ENCODE measurements at regions not wholly inside any gene's neighbourhood (a gene's known extent, or its start where the extent isn't known, plus 50 kb on each side); places are given as distances from the start of the nearest gene placed in this dataset.

- TF ChIP-seq, protein P1, sequence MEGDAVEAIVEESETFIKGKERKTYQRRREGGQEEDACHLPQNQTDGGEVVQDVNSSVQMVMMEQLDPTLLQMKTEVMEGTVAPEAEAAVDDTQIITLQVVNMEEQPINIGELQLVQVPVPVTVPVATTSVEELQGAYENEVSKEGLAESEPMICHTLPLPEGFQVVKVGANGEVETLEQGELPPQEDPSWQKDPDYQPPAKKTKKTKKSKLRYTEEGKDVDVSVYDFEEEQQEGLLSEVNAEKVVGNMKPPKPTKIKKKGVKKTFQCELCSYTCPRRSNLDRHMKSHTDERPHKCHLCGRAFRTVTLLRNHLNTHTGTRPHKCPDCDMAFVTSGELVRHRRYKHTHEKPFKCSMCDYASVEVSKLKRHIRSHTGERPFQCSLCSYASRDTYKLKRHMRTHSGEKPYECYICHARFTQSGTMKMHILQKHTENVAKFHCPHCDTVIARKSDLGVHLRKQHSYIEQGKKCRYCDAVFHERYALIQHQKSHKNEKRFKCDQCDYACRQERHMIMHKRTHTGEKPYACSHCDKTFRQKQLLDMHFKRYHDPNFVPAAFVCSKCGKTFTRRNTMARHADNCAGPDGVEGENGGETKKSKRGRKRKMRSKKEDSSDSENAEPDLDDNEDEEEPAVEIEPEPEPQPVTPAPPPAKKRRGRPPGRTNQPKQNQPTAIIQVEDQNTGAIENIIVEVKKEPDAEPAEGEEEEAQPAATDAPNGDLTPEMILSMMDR (IDR thresholded peaks at IDR 0.05; ENCODE audit: borderline replicate concordance, extremely low read depth, low read length, poor library complexity, severe bottlenecking), result no peak
- TF ChIP-seq EZH2 (IDR thresholded peaks at IDR 0.05; ENCODE audit: borderline replicate concordance, low read depth, low read length, severe bottlenecking), result no peak
Observed at GRCh38 chrX:55356609-55357008, 91.9 kb upstream of the PAGE3 start.

All from DND-41 (cell line).